Muscle layer of duodenum (tissue), 2 donors: ENCODE measurements at regions not wholly inside any gene's neighbourhood (a gene's known extent, or its start where the extent isn't known, plus 50 kb on each side); places are given as distances from the start of the nearest gene placed in this dataset.
"Not testable (repeated sequence)": the region's sequence is repeated elsewhere in the genome, so short reads cannot be mapped to it uniquely, and the experiment has no call there.

Experiments used
- H3K27ac ChIP-seq: one replicate; pipeline ENCODE4 v1.7.0; 2013; ENCODE audit warnings: mild to moderate bottlenecking, low read length
- H3K27me3 ChIP-seq: one replicate; pipeline ENCODE4 v1.7.0; 2013; ENCODE audit warnings: low read depth, mild to moderate bottlenecking, control low read depth, low read length
- H3K36me3 ChIP-seq, 2 donors: one replicate each; pipeline ENCODE4 v1.7.0; 2013; ENCODE audit warnings: low read length in 2 of 2, control low read depth in 1 of 2, mild to moderate bottlenecking in 1 of 2; ENCODE audit not compliant: insufficient read depth in 2 of 2, control insufficient read depth in 1 of 2
- H3K4me1 ChIP-seq, 2 donors: one replicate each; pipeline ENCODE4 v1.7.0; 2013; ENCODE audit warnings: low read length in 2 of 2, mild to moderate bottlenecking in 2 of 2, control low read depth in 1 of 2, moderate library complexity in 1 of 2; ENCODE audit not compliant: insufficient read depth in 2 of 2, control insufficient read depth in 1 of 2
- H3K4me3 ChIP-seq, 2 donors: one replicate each; pipeline ENCODE4 v1.7.0; 2013; ENCODE audit warnings: low read length in 2 of 2, low read depth in 1 of 2, mild to moderate bottlenecking in 1 of 2
- H3K9me3 ChIP-seq, 2 donors: one replicate each; pipeline ENCODE4 v1.7.0; 2013; ENCODE audit warnings: low read length in 2 of 2, control low read depth in 1 of 2, mild to moderate bottlenecking in 1 of 2; ENCODE audit not compliant: control insufficient read depth in 1 of 2
- donor health status: healthy.

DNA sequence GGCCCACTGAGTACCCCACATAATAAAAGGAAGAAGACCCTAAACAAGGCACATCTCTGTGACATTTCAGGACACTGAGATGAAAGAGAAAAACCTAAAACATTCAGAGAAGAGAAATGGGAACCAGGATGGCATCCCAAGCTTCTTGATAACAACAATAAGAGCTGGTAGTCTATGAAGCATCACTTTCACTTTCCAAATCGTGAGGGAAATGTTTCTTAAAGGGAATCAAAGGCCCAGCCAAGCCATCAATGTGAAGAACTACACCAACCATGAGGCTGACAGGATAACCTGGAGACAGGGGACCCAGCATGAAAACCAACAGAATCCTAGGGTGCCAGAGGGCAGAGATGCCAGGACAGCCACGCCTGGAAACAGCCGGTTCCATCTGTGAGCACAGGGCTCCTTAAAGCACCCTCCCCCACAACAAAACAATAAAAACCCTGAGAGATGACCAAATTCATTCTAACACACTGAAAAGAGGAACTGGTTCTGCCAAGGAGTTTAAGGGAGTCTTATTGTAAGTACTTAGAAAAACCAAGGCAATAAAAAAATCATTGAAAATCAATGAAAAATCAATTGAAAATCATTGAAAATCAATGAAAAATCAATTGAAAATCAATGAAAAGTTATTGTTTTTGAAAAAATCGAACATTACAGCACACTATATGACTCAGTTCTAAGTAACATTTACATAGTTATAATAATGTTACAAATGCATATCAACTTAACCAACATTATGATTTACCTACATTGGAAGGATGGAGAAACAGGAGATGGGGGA lies 141.5 kb upstream of the ERG start:
- H3K36me3 ChIP-seq, result no peaks in the 10 kb centered on the region
- no peaks in the 10 kb centered on the region for H3K4me1 ChIP-seq
- peak overlapping the region; percentile 3 to 12 for H3K4me3 ChIP-seq
- H3K9me3 ChIP-seq, result no peaks in the 10 kb centered on the region
- no peaks in the 10 kb centered on the region for H3K27me3 ChIP-seq
- no peak overlapping the region for H3K27ac ChIP-seq

DNA sequence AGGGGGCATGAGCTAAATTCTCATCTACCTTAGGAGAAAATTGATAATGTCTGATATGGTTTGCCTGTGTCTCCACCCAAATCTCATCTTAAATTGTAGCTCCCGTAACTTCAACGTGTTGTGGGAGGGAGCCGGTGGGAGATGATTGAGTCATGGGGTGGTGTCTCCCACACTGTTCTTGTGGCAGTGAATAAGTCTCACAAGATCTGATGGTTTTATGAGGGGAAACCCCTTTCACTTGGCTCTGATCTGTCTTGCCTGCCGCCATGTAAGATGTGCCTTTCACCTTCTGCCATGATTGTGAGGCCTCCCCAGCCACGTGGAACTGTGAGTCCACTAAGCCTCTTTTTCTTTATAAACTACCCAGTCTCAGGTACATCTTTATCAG lies 142.1 kb upstream of the ERG start:
- H3K4me1 ChIP-seq, H3K4me3 ChIP-seq, H3K9me3 ChIP-seq, H3K27ac ChIP-seq, H3K36me3 ChIP-seq, H3K27me3 ChIP-seq: not testable (repeated sequence)

GRCh38 chr21:38643404-38644023 lies 145.2 kb upstream of the ERG start:
- Histone ChIP-seq H3K9me3 (no peaks in the 10 kb centered on the region), H3K36me3 (no peaks in the 10 kb centered on the region), H3K4me3 (no peak overlapping the region), H3K27me3 (no peaks in the 10 kb centered on the region), H3K27ac (no peak overlapping the region), H3K4me1 (no peaks in the 10 kb centered on the region)

DNA sequence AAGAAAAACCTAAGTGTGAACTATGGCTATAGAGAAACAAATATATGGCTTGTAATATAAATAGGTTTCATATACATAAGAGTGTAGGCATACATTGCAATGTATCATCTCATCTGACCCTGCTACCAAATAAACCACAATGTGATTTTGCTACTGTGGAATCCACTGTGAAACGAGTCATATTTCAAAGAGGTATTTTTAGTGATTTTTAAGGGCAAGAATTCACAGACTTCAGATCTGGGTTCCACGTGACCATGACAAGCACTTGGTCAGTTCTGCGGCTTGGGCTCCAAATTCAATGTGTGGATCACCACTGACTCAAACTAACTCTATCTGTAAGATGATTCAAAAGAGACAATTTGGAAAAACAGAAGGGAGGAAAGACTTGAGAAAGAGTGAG lies 147.0 kb upstream of the ERG start:
- no peaks in the 10 kb centered on the region for H3K4me1 ChIP-seq
- H3K4me3 ChIP-seq, result no peak overlapping the region
- H3K36me3 ChIP-seq, result no peaks in the 10 kb centered on the region
- H3K27ac ChIP-seq, result no peak overlapping the region
- no peaks in the 10 kb centered on the region for H3K27me3 ChIP-seq
- H3K9me3 ChIP-seq, result no peaks in the 10 kb centered on the region

DNA sequence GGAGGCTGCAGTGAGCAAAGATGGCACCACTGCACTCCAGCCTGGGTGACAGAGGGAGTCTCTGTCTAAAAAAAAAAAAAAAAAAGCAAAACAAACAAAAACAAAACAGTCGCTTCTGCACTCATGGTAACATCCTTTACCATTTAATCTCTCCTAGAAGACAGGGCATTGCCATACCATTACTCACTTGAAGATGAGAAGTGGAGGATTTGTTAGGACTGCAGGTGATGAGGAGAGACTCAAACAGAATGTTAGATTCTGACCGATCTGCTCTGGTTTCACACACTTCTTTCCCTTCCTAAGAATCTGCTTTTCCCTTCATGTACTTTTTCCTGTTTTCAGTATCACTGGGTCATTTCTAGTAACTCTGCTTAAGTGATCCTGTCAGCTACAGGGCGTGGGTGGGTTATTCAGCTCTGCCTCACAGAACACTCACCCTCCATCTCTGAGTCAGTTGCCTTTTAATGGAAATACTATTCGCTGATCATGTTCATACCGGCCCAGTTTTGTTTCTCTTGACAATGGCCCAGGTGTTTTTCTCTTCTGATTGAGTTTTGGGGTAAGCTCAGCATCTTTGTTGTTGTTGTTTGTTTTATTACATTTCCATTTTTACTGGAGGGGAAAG lies 148.0 kb upstream of the ERG start:
- Histone ChIP-seq H3K4me3 (no peak overlapping the region), H3K36me3 (no peaks in the 10 kb centered on the region), H3K4me1 (no peaks in the 10 kb centered on the region), H3K27me3 (no peaks in the 10 kb centered on the region), H3K27ac (no peak overlapping the region), H3K9me3 (no peaks in the 10 kb centered on the region)

GRCh38 chr21:38649120-38649519 lies 150.8 kb upstream of the ERG start:
- H3K27me3 ChIP-seq, result no peaks in the 10 kb centered on the region
- H3K36me3 ChIP-seq, result no peaks in the 10 kb centered on the region
- no peaks in the 10 kb centered on the region for H3K9me3 ChIP-seq
- no peak overlapping the region for H3K27ac ChIP-seq
- H3K4me1 ChIP-seq, result no peaks in the 10 kb centered on the region
- no peak overlapping the region for H3K4me3 ChIP-seq

GRCh38 chr21:38651570-38651969 lies 153.3 kb upstream of the ERG start:
- Histone ChIP-seq H3K27ac (no peak overlapping the region), H3K4me3 (no peak overlapping the region), H3K4me1 (no peaks in the 10 kb centered on the region), H3K27me3 (no peaks in the 10 kb centered on the region), H3K36me3 (no peaks in the 10 kb centered on the region), H3K9me3 (no peaks in the 10 kb centered on the region)

DNA sequence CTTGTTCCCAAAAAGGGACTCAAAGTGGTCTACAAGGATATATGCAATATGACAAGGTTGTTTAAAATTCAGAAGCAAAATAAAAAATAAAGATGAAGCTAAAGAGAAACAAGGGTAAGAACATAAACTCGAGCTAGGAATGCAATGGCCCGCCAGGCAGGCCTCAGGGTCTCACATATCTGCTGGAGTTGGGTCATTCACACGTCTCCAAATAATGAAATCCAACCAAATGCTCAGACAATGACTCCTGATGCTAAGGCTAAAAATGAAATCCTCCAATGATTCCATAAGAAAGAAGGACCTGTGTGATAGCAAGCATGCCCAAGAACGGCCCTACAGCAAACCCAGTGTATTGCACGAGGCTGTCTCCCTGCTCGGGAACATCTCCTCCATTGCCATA lies 153.3 kb upstream of the ETS2 start:
- Histone ChIP-seq H3K4me3 (no peak overlapping the region), H3K4me1 (no peaks in the 10 kb centered on the region), H3K36me3 (no peaks in the 10 kb centered on the region), H3K27me3 (no peaks in the 10 kb centered on the region), H3K27ac (no peak overlapping the region), H3K9me3 (no peaks in the 10 kb centered on the region)

- Histone ChIP-seq H3K4me1 (no peaks in the 10 kb centered on the region), H3K27ac (no peak overlapping the region), H3K27me3 (peaks cover 11% of the 10 kb centered on the region), H3K4me3 (no peak overlapping the region), H3K9me3 (no peaks in the 10 kb centered on the region), H3K36me3 (no peaks in the 10 kb centered on the region)
These were observed 151.1 kb upstream of the ETS2 start for GRCh38 chr21:38654580-38654979.

- no peak overlapping the region for H3K4me3 ChIP-seq
- no peak overlapping the region for H3K27ac ChIP-seq
- H3K27me3 ChIP-seq, result peaks cover 25% of the 10 kb centered on the region
- no peaks in the 10 kb centered on the region for H3K9me3 ChIP-seq
- H3K36me3 ChIP-seq, result no peaks in the 10 kb centered on the region
- peaks cover 0 to 15% of the 10 kb centered on the region in 2 donors for H3K4me1 ChIP-seq
These were observed 147.2 kb upstream of the ETS2 start for GRCh38 chr21:38658511-38658910.

- Histone ChIP-seq H3K36me3 (no peaks in the 10 kb centered on the region), H3K27ac (no peak overlapping the region), H3K4me1 (peaks cover 0 to 15% of the 10 kb centered on the region in 2 donors), H3K27me3 (peaks cover 25% of the 10 kb centered on the region), H3K4me3 (peak overlapping the region in 1 of 2 donors; percentile 74), H3K9me3 (no peaks in the 10 kb centered on the region)
These were observed 145.8 kb upstream of the ETS2 start for GRCh38 chr21:38659936-38660332.
